CD4-positive, alpha-beta memory T cell (primary cell): ENCODE measurements at regions not wholly inside any gene's neighbourhood (a gene's known extent, or its start where the extent isn't known, plus 50 kb on each side); places are given as distances from the start of the nearest gene placed in this dataset.
"Not testable (repeated sequence)": the region's sequence is repeated elsewhere in the genome, so short reads cannot be mapped to it uniquely, and the experiment has no call there.

Experiments used
- CTCF ChIA-PET: fragments of 350-600 bp; sonication (Branson Sonifier 250); formaldehyde crosslinking; loops from one replicate; lab custom pipeline; 2021; ENCODE audit warnings: inconsistent platforms; ENCODE audit not compliant: partially characterized antibody; lab: Charles Lee
- POLR2A ChIA-PET: fragments of 350-600 bp; sonication (Branson Sonifier 250); formaldehyde crosslinking; loops from one replicate; lab custom pipeline; 2021; ENCODE audit not compliant: partially characterized antibody; lab: Charles Lee
- DNase-seq, 5 donors: peaks; one replicate each; pipeline versions ENCODE4 v3.0.0 to v3.0.0-alpha.2; 2020 to 2022; ENCODE audit warnings: mixed read lengths in 1 of 5
- H3K27ac ChIP-seq: one replicate; pipeline ENCODE4 v1.7.0; 2013; ENCODE audit warnings: low read depth, low read length
- H3K27me3 ChIP-seq: 2 replicates; pipeline ENCODE4 v1.7.0; 2013; ENCODE audit warnings: mild to moderate bottlenecking, low read length, moderate library complexity; ENCODE audit not compliant: insufficient read depth
- H3K36me3 ChIP-seq: 2 replicates; pipeline ENCODE4 v1.7.0; 2013; ENCODE audit warnings: mild to moderate bottlenecking, low read length, moderate library complexity; ENCODE audit not compliant: insufficient read depth
- H3K4me1 ChIP-seq: 2 replicates; pipeline ENCODE4 v1.7.0; 2013; ENCODE audit warnings: mild to moderate bottlenecking, low read length, moderate library complexity; ENCODE audit not compliant: insufficient read depth
- H3K4me3 ChIP-seq, 2 donors: one replicate each; pipeline ENCODE4 v1.7.0; 2013; ENCODE audit warnings: low read length in 2 of 2, mild to moderate bottlenecking in 1 of 2
- H3K9me3 ChIP-seq, 2 donors: one replicate each; pipeline ENCODE4 v1.7.0; 2013; ENCODE audit warnings: low read length in 2 of 2, control low read depth in 1 of 2; ENCODE audit not compliant: control insufficient read depth in 1 of 2
- H3K27ac Mint-ChIP-seq, 7 donors: one replicate each; pipeline ENCODE4 v1.8.0; 2020 to 2021; ENCODE audit warnings: mixed read lengths in 7 of 7, mild to moderate bottlenecking in 6 of 7, inconsistent platforms in 3 of 7, moderate library complexity in 3 of 7
- H3K27me3 Mint-ChIP-seq, 2 donors: one replicate each; pipeline ENCODE4 v1.8.0; 2020 to 2021; ENCODE audit warnings: mixed read lengths in 2 of 2
- H3K36me3 Mint-ChIP-seq, 2 donors: one replicate each; pipeline ENCODE4 v1.8.0; 2020 to 2021; ENCODE audit warnings: mixed read lengths in 2 of 2, inconsistent platforms in 1 of 2, mild to moderate bottlenecking in 1 of 2
- H3K4me1 Mint-ChIP-seq, 4 donors: one replicate each; pipeline ENCODE4 v1.8.0; 2020 to 2021; ENCODE audit warnings: mixed read lengths in 4 of 4, mild to moderate bottlenecking in 1 of 4
- H3K4me3 Mint-ChIP-seq, 8 donors: one replicate each; pipeline ENCODE4 v1.8.0; 2020 to 2021; ENCODE audit warnings: mixed read lengths in 8 of 8, mild to moderate bottlenecking in 7 of 8, moderate library complexity in 6 of 8, inconsistent platforms in 3 of 8
- H3K9me3 Mint-ChIP-seq, 8 donors: one replicate each; pipeline ENCODE4 v1.8.0; 2020 to 2021; ENCODE audit warnings: mixed read lengths in 8 of 8, mild to moderate bottlenecking in 5 of 8, inconsistent platforms in 3 of 8, moderate library complexity in 1 of 8
- intact Hi-C: fragments of 100-400 bp; cut with micrococcal nuclease; formaldehyde crosslinking; loops from one replicate; pipeline ENCODE4 v1.15.1; 2023

DNA sequence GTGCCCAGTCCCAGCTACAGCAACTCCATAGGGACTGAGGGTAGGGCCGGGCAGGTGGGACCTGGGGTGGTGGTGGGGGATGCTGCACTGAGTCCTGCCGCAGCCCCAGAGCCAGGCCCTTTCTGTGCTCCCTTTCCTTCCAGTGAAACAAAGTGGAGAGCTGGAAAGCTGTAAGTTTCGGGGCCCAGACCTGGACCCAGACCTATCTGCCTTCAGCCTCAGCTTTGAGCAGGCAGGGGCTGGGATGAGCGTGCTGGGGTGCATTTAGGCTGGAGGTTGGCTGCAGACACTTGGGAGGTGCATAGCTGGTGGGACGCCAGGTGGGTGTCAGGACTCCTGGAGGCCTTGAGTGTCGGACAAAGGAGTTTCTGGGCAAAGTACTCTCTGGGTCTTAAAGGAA, 92.7 kb upstream of the C1orf174 start:
- H3K27ac Mint-ChIP-seq: no peak overlapping the region
- peaks cover 11 to 16% of the 10 kb centered on the region in 2 donors for H3K27me3 Mint-ChIP-seq
- H3K27ac ChIP-seq: no peak overlapping the region
- no peak overlapping the region for H3K4me3 ChIP-seq
- DNase-seq: no peak
- ChIA-PET CTCF (no interaction called here), POLR2A (no interaction called here)
- H3K4me3 Mint-ChIP-seq: no peak overlapping the region
- no peaks in the 10 kb centered on the region for H3K36me3 ChIP-seq
- no peaks in the 10 kb centered on the region for H3K9me3 ChIP-seq
- H3K27me3 ChIP-seq: no peaks in the 10 kb centered on the region
- no peaks in the 10 kb centered on the region for H3K4me1 Mint-ChIP-seq
- no peaks in the 10 kb centered on the region for H3K4me1 ChIP-seq
- H3K36me3 Mint-ChIP-seq: no peaks in the 10 kb centered on the region
- intact Hi-C loops: no loop called here
- H3K9me3 Mint-ChIP-seq: peaks cover 0 to 9% (median 3%) of the 10 kb centered on the region in 8 donors

DNA sequence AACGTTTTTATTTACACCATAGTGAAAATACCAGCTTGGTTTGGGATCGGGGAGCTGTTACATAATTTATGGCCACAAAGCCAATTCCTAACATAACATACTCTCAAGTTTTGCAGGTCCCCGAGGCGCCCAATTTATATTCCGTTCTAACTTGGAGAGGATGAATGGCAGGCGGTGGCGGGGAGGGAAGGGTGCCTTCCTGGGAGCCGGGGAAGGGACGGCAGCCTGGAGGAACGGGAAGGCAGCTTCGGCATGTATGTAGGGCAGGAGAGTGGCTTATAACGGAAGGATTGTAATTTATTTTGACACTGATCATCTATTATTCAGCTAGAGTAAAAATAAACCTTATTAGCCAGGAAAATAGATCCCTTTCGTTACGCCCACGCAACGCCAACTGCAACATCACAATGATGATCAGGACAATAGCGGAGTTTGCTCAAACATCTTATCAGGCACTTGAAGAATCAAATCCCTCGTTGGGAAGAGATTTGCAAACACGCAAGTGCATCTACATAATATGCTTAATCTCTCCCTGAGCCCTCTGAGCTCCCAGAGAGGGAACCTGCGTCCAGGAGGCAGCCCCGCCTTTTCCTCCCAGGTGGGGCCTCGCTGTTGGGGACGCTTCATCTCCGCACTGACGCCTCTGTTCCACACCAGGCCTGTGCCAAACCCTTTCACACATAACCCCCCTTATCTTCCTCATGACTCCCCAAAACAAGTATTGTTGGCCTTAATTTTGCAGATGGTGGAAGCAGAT, 93.7 kb upstream of the C1orf174 start:
- Mint-ChIP-seq H3K4me3 (no peak overlapping the region), H3K27ac (no peak overlapping the region), H3K36me3 (no peaks in the 10 kb centered on the region), H3K4me1 (no peaks in the 10 kb centered on the region), H3K27me3 (peaks cover 13 to 20% of the 10 kb centered on the region in 2 donors), H3K9me3 (peaks cover 0 to 9% (median 3%) of the 10 kb centered on the region in 8 donors)
- Histone ChIP-seq H3K36me3 (no peaks in the 10 kb centered on the region), H3K4me1 (no peaks in the 10 kb centered on the region), H3K4me3 (no peak overlapping the region), H3K27ac (no peak overlapping the region), H3K9me3 (no peaks in the 10 kb centered on the region), H3K27me3 (no peaks in the 10 kb centered on the region)
- intact Hi-C loops: no loop called here
- ChIA-PET CTCF (no interaction called here), POLR2A (no interaction called here)
- DNase-seq: no peak

DNA sequence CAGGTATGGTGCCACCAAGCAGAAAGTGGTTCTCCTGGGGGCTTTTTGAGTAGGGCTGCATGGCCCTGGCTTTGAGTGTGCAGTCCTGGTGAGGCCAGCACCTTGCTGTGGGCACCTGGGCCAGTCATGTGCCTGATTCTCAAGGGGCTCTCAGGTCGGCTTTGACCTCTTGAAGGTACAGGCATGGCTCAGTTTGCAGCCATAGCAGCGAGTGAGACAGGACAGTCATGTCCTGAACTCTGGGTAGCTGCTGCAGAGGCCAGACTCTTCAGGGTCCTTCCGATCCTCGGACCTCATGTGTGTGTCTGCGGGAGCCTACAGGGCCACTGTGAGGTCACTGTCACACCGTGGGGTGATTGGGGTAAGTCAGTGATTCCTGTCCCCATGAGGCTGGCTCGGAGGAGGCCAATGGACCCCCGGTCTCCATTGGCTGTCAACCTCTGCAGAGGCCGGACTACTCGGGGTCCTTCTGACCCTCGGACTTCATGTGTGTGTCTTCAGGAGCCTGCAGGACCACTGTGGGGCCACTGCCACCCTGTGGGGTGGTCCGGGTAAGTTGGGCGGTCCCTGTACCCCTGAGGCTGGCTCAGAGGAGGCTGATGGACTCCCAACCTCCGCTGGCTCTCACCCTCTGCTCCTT, 95.2 kb upstream of the C1orf174 start:
- Histone ChIP-seq H3K27ac (no peak overlapping the region), H3K9me3 (no peaks in the 10 kb centered on the region), H3K4me1 (no peaks in the 10 kb centered on the region), H3K4me3 (no peak overlapping the region), H3K36me3 (no peaks in the 10 kb centered on the region), H3K27me3 (no peaks in the 10 kb centered on the region)
- Mint-ChIP-seq H3K9me3 (peaks cover 0 to 5% (median 3%) of the 10 kb centered on the region in 8 donors), H3K4me1 (no peaks in the 10 kb centered on the region), H3K4me3 (no peak overlapping the region), H3K27me3 (peaks cover 17 to 20% of the 10 kb centered on the region in 2 donors), H3K36me3 (no peaks in the 10 kb centered on the region), H3K27ac (no peak overlapping the region)
- intact Hi-C loops: no loop called here
- DNase-seq: no peak
- CTCF ChIA-PET: no interaction called here
- POLR2A ChIA-PET: no interaction called here

DNA sequence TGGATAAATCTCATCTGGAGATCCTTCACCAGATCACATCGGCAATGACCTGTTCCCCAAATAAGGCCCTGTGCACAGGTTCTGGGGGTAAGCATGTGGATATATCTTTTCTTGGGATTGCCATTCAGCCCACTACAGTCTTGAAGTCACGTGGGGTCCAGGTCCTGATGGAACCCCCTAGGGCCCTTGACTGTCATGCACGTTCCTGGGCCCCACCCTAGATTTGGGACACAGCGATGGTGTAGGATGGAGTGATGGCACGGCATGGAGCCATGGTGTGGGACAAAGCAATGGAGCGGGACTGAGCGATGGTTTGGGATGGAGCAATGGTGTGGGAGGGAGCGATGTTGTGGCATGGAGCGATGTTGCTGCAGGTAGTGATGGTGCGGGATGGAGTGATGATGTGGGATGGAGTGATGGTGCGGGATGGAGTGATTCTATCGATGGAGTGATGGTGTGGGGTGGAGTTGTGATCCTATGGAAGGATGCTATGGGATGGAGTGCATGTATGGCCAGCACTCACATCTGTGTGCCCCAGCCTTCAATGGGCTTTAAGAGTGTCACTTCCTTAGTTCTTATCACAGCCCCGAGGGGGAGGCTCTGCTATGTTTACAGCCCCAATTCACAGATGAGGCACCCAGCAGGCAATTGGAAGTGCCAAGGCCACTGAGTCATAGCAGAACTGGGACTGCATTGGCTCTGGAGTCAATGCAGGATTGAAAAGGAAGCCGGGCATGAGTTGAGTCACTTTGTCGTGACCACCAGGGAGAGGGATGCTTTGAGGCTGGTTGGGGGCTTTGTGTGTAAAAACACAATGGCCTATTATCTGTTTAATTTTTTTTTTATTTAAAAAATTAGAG, 97.0 kb upstream of the C1orf174 start:
- ChIA-PET POLR2A (no interaction called here), CTCF (no interaction called here)
- no peaks in the 10 kb centered on the region for H3K36me3 ChIP-seq
- H3K9me3 ChIP-seq: no peaks in the 10 kb centered on the region
- peaks cover 0 to 4% (median under 1%) of the 10 kb centered on the region in 8 donors for H3K9me3 Mint-ChIP-seq
- H3K4me3 Mint-ChIP-seq: no peak overlapping the region
- DNase-seq: no peak
- H3K36me3 Mint-ChIP-seq: no peaks in the 10 kb centered on the region
- H3K4me1 Mint-ChIP-seq: no peaks in the 10 kb centered on the region
- no peak overlapping the region for H3K4me3 ChIP-seq
- H3K27me3 Mint-ChIP-seq: peaks cover 17 to 22% of the 10 kb centered on the region in 2 donors
- H3K27me3 ChIP-seq: no peaks in the 10 kb centered on the region
- no peak overlapping the region for H3K27ac Mint-ChIP-seq
- H3K4me1 ChIP-seq: no peaks in the 10 kb centered on the region
- intact Hi-C loops: no loop called here
- no peak overlapping the region for H3K27ac ChIP-seq

DNA sequence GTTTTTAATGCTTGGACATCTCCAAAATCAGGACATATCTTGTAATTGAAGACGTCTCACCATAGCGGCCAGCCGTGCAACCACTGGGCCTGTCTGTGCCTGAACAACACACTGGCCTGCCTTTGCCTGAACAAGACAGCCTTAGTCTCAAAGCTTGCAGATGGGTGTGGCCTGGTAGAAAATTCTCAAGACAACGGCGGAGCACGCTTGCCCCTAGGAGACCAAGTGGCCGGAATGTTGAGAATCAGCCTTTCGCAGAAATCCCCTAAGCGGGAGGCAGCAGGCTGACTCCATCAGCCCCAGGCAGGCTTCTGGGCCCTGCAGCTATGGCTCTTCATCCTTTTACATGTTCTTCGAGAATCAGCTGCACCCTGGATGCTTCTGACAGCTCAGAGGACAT, 98.0 kb upstream of the C1orf174 start:
- H3K36me3 Mint-ChIP-seq: no peaks in the 10 kb centered on the region
- no peak overlapping the region for H3K4me3 ChIP-seq
- H3K4me1 ChIP-seq: no peaks in the 10 kb centered on the region
- H3K9me3 ChIP-seq: no peaks in the 10 kb centered on the region
- intact Hi-C loops: no loop called here
- H3K27me3 ChIP-seq: no peaks in the 10 kb centered on the region
- H3K27me3 Mint-ChIP-seq: peaks cover 17 to 19% of the 10 kb centered on the region in 2 donors
- no peaks in the 10 kb centered on the region for H3K36me3 ChIP-seq
- no peak overlapping the region for H3K27ac ChIP-seq
- H3K4me1 Mint-ChIP-seq: no peaks in the 10 kb centered on the region
- no peaks in the 10 kb centered on the region for H3K9me3 Mint-ChIP-seq
- no peak for DNase-seq
- POLR2A ChIA-PET: no interaction called here
- no peak overlapping the region for H3K4me3 Mint-ChIP-seq
- CTCF ChIA-PET: no interaction called here
- H3K27ac Mint-ChIP-seq: no peak overlapping the region

DNA sequence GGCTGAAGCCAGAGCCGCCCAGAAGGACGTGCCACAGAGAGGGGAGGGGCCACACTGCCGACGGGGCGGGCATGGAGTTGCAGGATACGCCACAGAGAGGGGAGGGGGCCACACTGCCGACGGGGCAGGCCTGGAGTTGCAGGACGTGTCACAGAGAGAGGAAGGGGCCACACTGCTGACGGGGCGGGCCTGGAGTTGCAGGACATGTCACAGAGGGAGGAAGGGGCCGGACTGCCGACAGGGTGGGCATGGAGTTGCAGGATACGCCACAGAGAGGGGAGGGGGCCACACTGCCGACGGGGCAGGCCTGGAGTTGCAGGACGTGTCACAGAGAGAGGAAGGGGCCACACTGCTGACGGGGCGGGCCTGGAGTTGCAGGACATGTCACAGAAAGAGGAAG, 99.4 kb upstream of the C1orf174 start:
- H3K27me3 Mint-ChIP-seq: peaks cover 17 to 21% of the 10 kb centered on the region in 2 donors
- not testable (repeated sequence) for H3K36me3 Mint-ChIP-seq, H3K27ac ChIP-seq

More for the DNA sequence above, 99.4 kb upstream of the C1orf174 start:
- H3K4me1 Mint-ChIP-seq, H3K4me3 ChIP-seq, H3K27me3 ChIP-seq, H3K9me3 ChIP-seq, H3K27ac Mint-ChIP-seq, DNase-seq, intact Hi-C loops, H3K36me3 ChIP-seq, CTCF ChIA-PET, H3K4me1 ChIP-seq, H3K9me3 Mint-ChIP-seq, H3K4me3 Mint-ChIP-seq, POLR2A ChIA-PET: not testable (repeated sequence)
